Memory B cell (primary cell): ENCODE measurements at regions not wholly inside any gene's neighbourhood (a gene's known extent, or its start where the extent isn't known, plus 50 kb on each side); places are given as distances from the start of the nearest gene placed in this dataset.
"Not testable (repeated sequence)": the region's sequence is repeated elsewhere in the genome, so short reads cannot be mapped to it uniquely, and the experiment has no call there.

Source experiments
- ATAC-seq: fragments of 150-1000 bp; cut with Tn5 transposase; 2 replicates; pipeline ENCODE4 v1.10.0; 2021; ENCODE audit warnings: low read depth, mild to moderate bottlenecking, moderate library complexity
- DNase-seq, 2 donors: peaks; one replicate each; pipeline ENCODE4 v3.0.0; 2022; ENCODE audit warnings: low spot score in 2 of 2
- H3K27ac Mint-ChIP-seq: one replicate; pipeline ENCODE4 v1.8.0; 2022; ENCODE audit warnings: mild to moderate bottlenecking, moderate library complexity, mixed read lengths
- H3K27me3 Mint-ChIP-seq: one replicate; pipeline ENCODE4 v1.8.0; 2022; ENCODE audit warnings: mixed read lengths
- H3K36me3 Mint-ChIP-seq: one replicate; pipeline ENCODE4 v1.8.0; 2022; ENCODE audit warnings: mild to moderate bottlenecking, mixed read lengths
- H3K4me1 Mint-ChIP-seq: one replicate; pipeline ENCODE4 v1.8.0; 2022; ENCODE audit warnings: mixed read lengths
- H3K4me3 Mint-ChIP-seq: one replicate; pipeline ENCODE4 v1.8.0; 2022; ENCODE audit warnings: mild to moderate bottlenecking, moderate library complexity, mixed read lengths
- H3K9me3 Mint-ChIP-seq: one replicate; pipeline ENCODE4 v1.8.0; 2022; ENCODE audit warnings: mixed read lengths

GRCh38 chr12:111261911-111262676 is 106.8 kb downstream of the PHETA1 start:
- peaks cover 3% of the 10 kb centered on the region for H3K4me1 Mint-ChIP-seq
- H3K27me3 Mint-ChIP-seq: peaks cover 3% of the 10 kb centered on the region
- peaks cover 4% of the 10 kb centered on the region for H3K9me3 Mint-ChIP-seq
- no peaks in the 10 kb centered on the region for H3K36me3 Mint-ChIP-seq
- H3K27ac Mint-ChIP-seq: no peak overlapping the region
- no peak for DNase-seq
- no peak for ATAC-seq
- no peak overlapping the region for H3K4me3 Mint-ChIP-seq

DNA sequence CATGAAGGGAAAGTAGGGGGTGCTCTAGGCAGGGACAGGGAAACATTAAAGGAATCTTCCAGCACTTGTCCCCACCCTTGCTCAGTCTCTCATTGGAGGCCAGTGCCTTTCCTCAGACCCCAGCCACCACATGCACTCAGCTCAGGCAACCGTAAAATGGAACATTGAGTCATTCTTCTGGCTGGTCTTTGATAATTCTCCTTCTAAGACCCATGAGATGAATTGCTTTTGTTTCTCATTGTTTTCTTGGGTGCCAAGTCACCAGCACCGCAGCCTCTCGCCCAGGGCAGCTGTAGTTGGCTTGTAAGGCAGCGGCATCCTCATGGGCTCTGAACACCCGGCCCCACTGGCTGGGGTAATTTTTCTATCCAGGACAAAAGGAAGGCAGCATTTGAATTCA is 108.2 kb downstream of the PHETA1 start:
- ATAC-seq (no peak), DNase-seq (no peak)
- Mint-ChIP-seq H3K4me1 (peaks cover 3% of the 10 kb centered on the region), H3K36me3 (no peaks in the 10 kb centered on the region), H3K27me3 (peaks cover 7% of the 10 kb centered on the region), H3K4me3 (no peak overlapping the region), H3K27ac (no peak overlapping the region), H3K9me3 (peaks cover 4% of the 10 kb centered on the region)

DNA sequence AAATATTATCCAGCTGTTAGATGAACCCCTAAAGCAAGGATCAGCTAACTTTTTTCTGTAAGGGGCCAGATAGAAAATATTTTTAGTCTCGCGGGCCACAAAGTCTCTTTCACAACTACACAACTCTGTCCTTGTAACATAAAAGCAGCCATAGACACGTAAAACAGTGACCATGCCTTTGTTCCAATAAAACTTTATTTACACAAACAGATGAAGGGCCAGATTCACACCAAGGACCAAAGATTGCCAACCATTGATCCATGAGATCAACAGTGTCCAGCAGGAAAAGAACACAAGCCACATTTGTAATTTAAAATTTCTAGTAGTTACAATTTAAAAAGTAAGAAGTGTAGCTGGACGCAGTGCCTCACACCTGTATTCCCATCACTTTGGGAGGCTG is 109.7 kb downstream of the PHETA1 start:
- DNase-seq (no peak), ATAC-seq (no peak)
- Mint-ChIP-seq H3K4me3 (no peak overlapping the region), H3K9me3 (peaks cover 4% of the 10 kb centered on the region), H3K36me3 (no peaks in the 10 kb centered on the region), H3K4me1 (peaks cover 3% of the 10 kb centered on the region), H3K27ac (no peak overlapping the region), H3K27me3 (peaks cover 4% of the 10 kb centered on the region)

GRCh38 chr12:111258081-111258480 is 110.8 kb downstream of the PHETA1 start:
- not testable (repeated sequence) for ATAC-seq, H3K9me3 Mint-ChIP-seq, DNase-seq, H3K27ac Mint-ChIP-seq, H3K4me3 Mint-ChIP-seq, H3K4me1 Mint-ChIP-seq, H3K36me3 Mint-ChIP-seq, H3K27me3 Mint-ChIP-seq

DNA sequence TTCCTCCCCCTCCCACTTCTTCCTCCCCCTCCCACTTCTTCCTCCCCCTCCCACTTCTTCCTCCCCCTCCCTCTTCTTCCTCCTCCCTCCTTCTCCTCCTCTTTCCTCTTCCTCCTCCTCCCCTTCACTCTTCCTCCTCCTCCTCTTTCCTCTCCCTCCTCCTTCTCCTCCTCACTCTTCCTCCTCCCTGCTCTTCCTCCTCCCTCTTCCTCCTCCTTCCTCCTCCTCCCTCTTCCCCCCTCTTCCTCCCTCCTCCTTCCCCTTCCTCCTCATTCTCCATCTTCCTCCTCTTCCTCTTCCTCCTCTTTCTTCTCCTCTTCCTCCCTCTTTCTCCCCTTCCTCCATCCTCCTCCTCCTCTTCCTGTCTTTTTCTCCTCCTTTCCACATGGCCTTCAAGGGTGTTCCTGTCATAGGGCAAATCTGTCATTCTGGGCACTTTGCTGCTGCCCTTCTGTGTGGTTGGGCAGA is 111.4 kb downstream of the PHETA1 start:
- H3K4me3 Mint-ChIP-seq: no peak overlapping the region
- H3K27ac Mint-ChIP-seq: no peak overlapping the region
- H3K9me3 Mint-ChIP-seq: peaks cover 6% of the 10 kb centered on the region
- ATAC-seq (no peak), DNase-seq (no peak)
- peaks cover 11% of the 10 kb centered on the region for H3K27me3 Mint-ChIP-seq
- H3K36me3 Mint-ChIP-seq: no peaks in the 10 kb centered on the region
- peaks cover 3% of the 10 kb centered on the region for H3K4me1 Mint-ChIP-seq

DNA sequence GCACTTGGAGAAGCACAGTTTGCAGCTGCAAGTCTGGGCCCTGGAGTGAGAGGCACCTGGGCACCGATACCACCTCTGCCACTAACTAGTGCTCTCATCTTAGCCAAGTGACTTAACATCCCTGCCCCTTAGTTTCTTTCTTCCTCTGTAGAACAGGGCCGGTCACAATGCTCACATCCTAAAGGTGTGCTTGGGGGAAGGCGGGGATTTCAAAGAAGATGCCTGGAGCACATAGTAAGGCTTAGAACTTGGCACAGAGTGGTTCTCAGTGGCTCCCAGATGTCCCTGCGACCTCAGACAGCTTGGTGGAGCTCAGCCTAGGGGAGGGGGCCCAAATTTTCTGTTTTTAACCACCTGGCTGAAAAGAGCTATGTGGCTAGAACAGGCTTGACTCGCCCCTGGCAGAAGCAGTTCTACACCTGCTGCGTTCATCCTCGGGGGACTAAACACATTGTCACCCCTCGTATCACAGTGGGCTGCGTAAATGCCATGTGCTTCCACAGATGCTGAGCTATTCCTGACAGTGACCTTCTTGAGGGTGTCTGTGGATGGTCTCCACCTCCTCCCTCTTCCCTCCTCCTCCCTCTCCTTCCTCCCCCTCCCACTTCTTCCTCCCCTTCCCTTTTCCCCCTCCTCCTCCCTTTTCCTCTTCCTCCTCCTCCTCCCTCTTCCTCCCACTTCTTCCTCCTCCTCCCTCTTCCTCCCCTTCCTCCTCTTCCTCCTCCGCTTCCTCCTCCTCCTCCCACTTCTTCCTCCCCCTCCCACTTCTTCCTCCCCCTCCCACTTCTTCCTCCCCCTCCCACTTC is 112.1 kb downstream of the PHETA1 start:
- peaks cover 11% of the 10 kb centered on the region for H3K27me3 Mint-ChIP-seq
- ATAC-seq: no peak

DNA sequence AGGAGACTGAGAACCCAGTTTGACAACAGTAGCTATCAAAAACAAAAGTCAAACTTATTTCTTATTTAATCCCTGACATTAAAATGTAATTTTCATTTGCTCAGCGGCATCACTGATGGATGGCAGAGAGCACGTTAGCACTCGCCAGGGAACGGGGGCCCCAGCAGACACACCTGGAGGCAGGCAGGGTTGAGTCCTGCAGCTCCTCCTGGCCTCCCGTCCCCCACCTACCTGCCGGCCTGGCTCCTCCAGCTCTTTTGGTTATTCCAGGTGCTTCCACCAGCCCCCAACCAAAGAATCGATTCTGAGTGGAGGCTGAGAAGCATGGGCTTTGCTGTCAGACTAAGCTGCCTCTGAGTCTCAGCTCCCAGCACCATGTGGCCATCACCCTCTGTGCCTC is 113.6 kb downstream of the PHETA1 start:
- ATAC-seq: no peak
- Mint-ChIP-seq H3K9me3 (peaks cover 6% of the 10 kb centered on the region), H3K36me3 (no peaks in the 10 kb centered on the region), H3K27me3 (peaks cover 11% of the 10 kb centered on the region), H3K4me1 (peaks cover 3% of the 10 kb centered on the region), H3K4me3 (no peak overlapping the region), H3K27ac (no peak overlapping the region)
- no peak for DNase-seq

More for the DNA sequence above, 112.1 kb downstream of the PHETA1 start:
- Mint-ChIP-seq H3K36me3 (no peaks in the 10 kb centered on the region), H3K4me3 (no peak overlapping the region), H3K27ac (no peak overlapping the region), H3K4me1 (peaks cover 3% of the 10 kb centered on the region), H3K9me3 (peaks cover 6% of the 10 kb centered on the region)
- DNase-seq: no peak

GRCh38 chr12:111254106-111254505 is 114.8 kb downstream of the PHETA1 start:
- no peaks in the 10 kb centered on the region for H3K36me3 Mint-ChIP-seq
- no peak overlapping the region for H3K27ac Mint-ChIP-seq
- peaks cover 11% of the 10 kb centered on the region for H3K27me3 Mint-ChIP-seq
- H3K9me3 Mint-ChIP-seq: peaks cover 6% of the 10 kb centered on the region
- DNase-seq (no peak), ATAC-seq (no peak)
- H3K4me1 Mint-ChIP-seq: peaks cover 3% of the 10 kb centered on the region
- no peak overlapping the region for H3K4me3 Mint-ChIP-seq

DNA sequence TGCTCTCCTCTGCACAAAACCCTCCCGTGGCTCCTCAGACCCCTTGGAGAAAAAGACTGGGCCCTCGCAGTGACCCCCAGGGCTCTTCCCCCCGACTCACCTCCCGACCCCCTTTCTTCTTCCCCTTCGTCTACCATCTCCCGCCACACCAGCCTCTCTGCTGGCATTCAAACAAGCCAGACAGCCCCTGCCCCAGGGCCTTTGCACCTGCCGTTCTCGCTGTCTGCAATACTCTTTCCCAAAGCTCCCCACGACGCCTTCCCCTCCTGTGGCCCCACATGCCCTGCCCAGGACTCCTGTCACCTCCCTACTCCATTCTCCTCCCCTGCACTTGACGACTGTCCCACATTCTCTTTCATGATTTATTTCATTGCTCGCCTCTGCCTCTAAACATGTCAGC is 115.7 kb downstream of the PHETA1 start:
- H3K36me3 Mint-ChIP-seq: no peaks in the 10 kb centered on the region
- H3K4me1 Mint-ChIP-seq: peaks cover 3% of the 10 kb centered on the region
- H3K27me3 Mint-ChIP-seq: peaks cover 12% of the 10 kb centered on the region
- no peak overlapping the region for H3K27ac Mint-ChIP-seq
- no peak for ATAC-seq
- no peak for DNase-seq
- peaks cover 6% of the 10 kb centered on the region for H3K9me3 Mint-ChIP-seq
- H3K4me3 Mint-ChIP-seq: no peak overlapping the region

GRCh38 chr12:111251787-111252186 is 117.1 kb downstream of the PHETA1 start:
- H3K4me3 Mint-ChIP-seq: no peak overlapping the region
- DNase-seq (no peak), ATAC-seq (no peak)
- H3K36me3 Mint-ChIP-seq: no peaks in the 10 kb centered on the region
- H3K9me3 Mint-ChIP-seq: peaks cover 2% of the 10 kb centered on the region
- no peaks in the 10 kb centered on the region for H3K4me1 Mint-ChIP-seq
- H3K27me3 Mint-ChIP-seq: peaks cover 12% of the 10 kb centered on the region
- H3K27ac Mint-ChIP-seq: no peak overlapping the region

GRCh38 chr12:111251058-111251730 is 117.7 kb downstream of the PHETA1 start:
- H3K4me1 Mint-ChIP-seq: no peaks in the 10 kb centered on the region
- ATAC-seq (no peak), DNase-seq (no peak)
- H3K27ac Mint-ChIP-seq: no peak overlapping the region
- H3K9me3 Mint-ChIP-seq: peaks cover 2% of the 10 kb centered on the region
- H3K36me3 Mint-ChIP-seq: no peaks in the 10 kb centered on the region
- H3K27me3 Mint-ChIP-seq: peaks cover 12% of the 10 kb centered on the region
- H3K4me3 Mint-ChIP-seq: no peak overlapping the region

DNA sequence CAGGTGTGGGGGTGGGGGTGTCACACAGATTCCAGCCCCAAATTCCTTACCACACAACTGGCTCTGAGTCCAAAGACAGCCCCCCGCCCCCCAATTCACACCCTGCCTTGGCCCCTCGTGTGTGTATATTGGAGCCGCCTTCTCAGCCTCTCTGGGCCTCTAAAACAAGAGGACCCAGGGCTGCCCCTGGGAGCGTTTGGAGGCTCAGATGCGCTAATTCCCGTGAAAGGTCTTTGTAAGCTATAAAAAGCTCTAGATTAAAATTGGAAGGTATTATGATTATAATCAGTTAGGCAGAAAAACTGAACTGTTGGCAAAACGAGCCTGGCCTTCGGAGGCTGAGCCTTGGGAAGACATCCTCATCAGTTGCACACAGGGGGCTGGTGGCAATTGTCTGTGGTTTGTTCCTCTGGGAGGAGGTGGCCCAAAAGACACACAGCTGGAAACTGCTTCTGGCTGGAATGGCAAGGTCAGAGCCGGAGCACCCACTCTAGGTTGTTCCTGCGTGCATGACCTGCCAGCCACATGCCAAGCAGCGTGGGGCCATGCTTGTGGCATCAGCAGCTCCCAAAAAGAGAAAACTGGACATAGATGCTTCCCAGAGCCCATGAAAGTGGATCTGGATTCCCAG is 118.5 kb downstream of the PHETA1 start:
- no peak overlapping the region for H3K4me3 Mint-ChIP-seq
- H3K27me3 Mint-ChIP-seq: peaks cover 10% of the 10 kb centered on the region
- no peak overlapping the region for H3K27ac Mint-ChIP-seq

DNA sequence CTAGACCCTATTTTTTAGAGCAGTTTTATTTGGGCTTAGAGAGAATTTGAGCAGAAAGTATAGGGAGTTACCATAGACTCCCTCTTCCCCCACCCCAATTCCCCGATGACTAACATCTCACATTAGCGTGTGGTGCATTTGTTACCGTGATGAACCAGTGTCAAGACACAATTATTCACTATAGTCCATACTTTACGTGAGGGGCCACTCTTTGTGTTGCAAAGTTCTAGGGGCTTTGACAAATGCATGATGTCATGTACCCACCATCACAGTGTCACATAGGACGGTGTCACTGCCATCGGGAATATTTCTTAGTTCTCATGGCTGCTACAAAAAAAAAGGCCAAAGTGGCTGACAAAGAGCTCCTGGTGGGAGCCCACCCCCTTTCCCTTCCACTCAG is 119.1 kb downstream of the PHETA1 start:
- Mint-ChIP-seq H3K4me3 (no peak overlapping the region), H3K36me3 (no peaks in the 10 kb centered on the region), H3K27ac (no peak overlapping the region), H3K27me3 (peaks cover 10% of the 10 kb centered on the region), H3K9me3 (peaks cover 3% of the 10 kb centered on the region), H3K4me1 (no peaks in the 10 kb centered on the region)
- no peak for DNase-seq
- ATAC-seq: no peak

More for the DNA sequence above, 118.5 kb downstream of the PHETA1 start:
- Mint-ChIP-seq H3K36me3 (no peaks in the 10 kb centered on the region), H3K9me3 (peaks cover 2% of the 10 kb centered on the region), H3K4me1 (no peaks in the 10 kb centered on the region)
- ATAC-seq: no peak
- DNase-seq: no peak

DNA sequence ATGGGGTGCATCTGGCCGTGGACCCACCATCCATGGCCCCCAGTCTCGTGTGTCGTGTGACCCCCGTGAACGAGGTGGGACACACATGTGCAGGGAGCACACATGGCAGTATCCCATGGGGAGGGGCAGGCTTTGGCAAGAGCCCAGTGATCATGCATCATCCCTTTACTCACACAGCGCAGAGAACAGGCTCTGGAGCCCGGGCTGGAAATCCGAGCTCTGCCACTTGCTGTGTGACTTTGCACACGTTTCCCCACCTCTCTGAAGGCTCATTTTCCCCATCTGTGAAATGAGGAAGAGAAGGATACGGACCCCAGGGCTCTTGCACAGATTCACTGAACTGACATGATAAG is 119.9 kb downstream of the PHETA1 start:
- no peaks in the 10 kb centered on the region for H3K36me3 Mint-ChIP-seq
- DNase-seq (no peak), ATAC-seq (no peak)
- peaks cover 10% of the 10 kb centered on the region for H3K27me3 Mint-ChIP-seq
- no peaks in the 10 kb centered on the region for H3K4me1 Mint-ChIP-seq
- no peak overlapping the region for H3K27ac Mint-ChIP-seq
- peaks cover 3% of the 10 kb centered on the region for H3K9me3 Mint-ChIP-seq
- H3K4me3 Mint-ChIP-seq: no peak overlapping the region
